Esophagus muscularis mucosa (tissue), 4 donors: ENCODE measurements at regions not wholly inside any gene's neighbourhood (a gene's known extent, or its start where the extent isn't known, plus 50 kb on each side); places are given as distances from the start of the nearest gene placed in this dataset.
A peak's percentile ranks its signal among the peaks of the same experiment; 100 is the strongest.

Source experiments
- DNase-seq: peaks from one replicate; pipeline ENCODE4 v3.0.0-alpha.2; 2017; ENCODE audit errors: extremely low spot score
- H3K27ac ChIP-seq, 4 donors: fragments of 200-600 bp; sonication (generic); replicated peaks in 1 of 4; 1 replicate in 3 of 4; 2 replicates in 1 of 4; pipeline ENCODE4 v1.5.1; 2016 to 2019; ENCODE audit warnings: mild to moderate bottlenecking in 1 of 4
- H3K27me3 ChIP-seq, 4 donors: fragments of 200-600 bp; sonication (generic); one replicate each; pipeline versions ENCODE4 v1.5.1 to v1.6.0; 2016 to 2019
- H3K36me3 ChIP-seq, 4 donors: fragments of 200-600 bp; sonication (generic); one replicate each; pipeline ENCODE4 v1.5.1; 2016 to 2019
- H3K4me1 ChIP-seq, 4 donors: fragments of 200-600 bp; sonication (generic); one replicate each; pipeline ENCODE4 v1.5.1; 2016 to 2019
- H3K4me3 ChIP-seq, 4 donors: fragments of 200-600 bp; sonication (generic); 1 replicate in 2 of 4; 2 replicates in 2 of 4; pipeline ENCODE4 v1.5.1; 2016 to 2019; ENCODE audit warnings: mild to moderate bottlenecking in 4 of 4, moderate library complexity in 1 of 4
- H3K9me3 ChIP-seq, 4 donors: fragments of 200-600 bp; sonication (generic); 1 replicate in 3 of 4; 2 replicates in 1 of 4; pipeline ENCODE4 v1.5.1; 2016 to 2019
- EP300 ChIP-seq: sonication (generic); formaldehyde crosslinking; IDR thresholded peaks from one replicate; pipeline ENCODE4 v1.6.1; 2017; ENCODE audit warnings: antibody characterized with exemption
- POLR2A ChIP-seq: fragments of 450-650 bp; IDR thresholded peaks from one replicate; pipeline ENCODE4 v1.6.1; 2017; ENCODE audit warnings: antibody characterized with exemption, moderate library complexity, mild to moderate bottlenecking, low read depth
- POLR2AphosphoS5 ChIP-seq, 2 donors: sonication (generic); formaldehyde crosslinking; IDR thresholded peaks; one replicate each; pipeline ENCODE4 v1.6.1; 2017; ENCODE audit warnings: antibody characterized with exemption in 2 of 2
- WGBS: methylation state at CpG from one replicate; pipeline ENCODE4 v1.1.5; 2018; 5-methylcytosine and 5-hydroxymethylcytosine counted together
- intact Hi-C: fragments of 100-400 bp; cut with DNase I; formaldehyde crosslinking; loops from one replicate; pipeline ENCODE4 v1.15.1; 2023
- TF ChIP-seq, protein P1 (sequence below), 3 experiments: fragments of 200-600 bp in 2 of 3; fragments of 450-650 bp in 1 of 3; sonication (generic) in 2 of 3; IDR thresholded peaks; one replicate each; pipeline ENCODE4 v1.5.1; 2017 to 2019; ENCODE audit warnings: antibody characterized with exemption in 3 of 3, mild to moderate bottlenecking in 2 of 3, moderate library complexity in 1 of 3

- intact Hi-C loops, result loop anchor here (10.0 kb wide), 1 partner anchor 84 kb away; the partner anchor contains the start of gene COL3A1
- H3K4me3 ChIP-seq, result no peak overlapping the region
- TF ChIP-seq POLR2AphosphoS5 (IDR thresholded peaks at IDR 0.05), result no peak
- TF ChIP-seq POLR2A, result no peak
- TF ChIP-seq EP300, result no peak
- TF ChIP-seq, protein P1, sequence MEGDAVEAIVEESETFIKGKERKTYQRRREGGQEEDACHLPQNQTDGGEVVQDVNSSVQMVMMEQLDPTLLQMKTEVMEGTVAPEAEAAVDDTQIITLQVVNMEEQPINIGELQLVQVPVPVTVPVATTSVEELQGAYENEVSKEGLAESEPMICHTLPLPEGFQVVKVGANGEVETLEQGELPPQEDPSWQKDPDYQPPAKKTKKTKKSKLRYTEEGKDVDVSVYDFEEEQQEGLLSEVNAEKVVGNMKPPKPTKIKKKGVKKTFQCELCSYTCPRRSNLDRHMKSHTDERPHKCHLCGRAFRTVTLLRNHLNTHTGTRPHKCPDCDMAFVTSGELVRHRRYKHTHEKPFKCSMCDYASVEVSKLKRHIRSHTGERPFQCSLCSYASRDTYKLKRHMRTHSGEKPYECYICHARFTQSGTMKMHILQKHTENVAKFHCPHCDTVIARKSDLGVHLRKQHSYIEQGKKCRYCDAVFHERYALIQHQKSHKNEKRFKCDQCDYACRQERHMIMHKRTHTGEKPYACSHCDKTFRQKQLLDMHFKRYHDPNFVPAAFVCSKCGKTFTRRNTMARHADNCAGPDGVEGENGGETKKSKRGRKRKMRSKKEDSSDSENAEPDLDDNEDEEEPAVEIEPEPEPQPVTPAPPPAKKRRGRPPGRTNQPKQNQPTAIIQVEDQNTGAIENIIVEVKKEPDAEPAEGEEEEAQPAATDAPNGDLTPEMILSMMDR (IDR thresholded peaks at IDR 0.05), result no peak
- H3K4me1 ChIP-seq, result peaks cover 0 to 21% (median 11%) of the 10 kb centered on the region in 4 donors
- H3K36me3 ChIP-seq, result no peaks in the 10 kb centered on the region
- no peaks in the 10 kb centered on the region for H3K27me3 ChIP-seq
- H3K27ac ChIP-seq, result no peak overlapping the region
- 82% methylated on average over 5 of the region's 13 CpGs for WGBS
- peaks cover 0 to 11% (median 3%) of the 10 kb centered on the region in 4 donors for H3K9me3 ChIP-seq
- DNase-seq, result no peak
These were observed 83.4 kb upstream of the COL3A1 start for GRCh38 chr2:188890755-188891154.

DNA sequence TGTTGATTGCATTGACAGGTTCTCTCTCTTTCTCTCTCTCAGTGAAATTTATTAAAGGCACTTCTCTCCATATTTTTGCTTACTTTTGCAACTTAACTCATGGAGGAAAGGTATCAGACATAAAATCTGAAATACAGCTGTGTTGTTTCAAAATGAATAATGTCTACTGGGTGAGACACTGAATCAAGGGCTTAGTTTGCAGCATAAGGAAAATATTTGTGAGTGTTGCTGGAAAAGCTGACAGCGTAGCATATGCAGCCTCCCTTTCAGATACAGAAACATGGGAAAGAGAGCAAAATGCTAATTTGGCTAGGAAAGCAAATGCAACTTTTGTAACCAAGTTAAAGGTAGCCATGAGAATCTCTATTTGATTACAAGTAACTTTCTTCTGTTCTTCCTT, 81.5 kb upstream of the COL3A1 start:
- Histone ChIP-seq H3K27ac (peak overlapping the region in 1 of 4 donors; percentile 30), H3K27me3 (no peaks in the 10 kb centered on the region), H3K4me3 (no peak overlapping the region), H3K9me3 (peaks cover 0 to 11% (median 3%) of the 10 kb centered on the region in 4 donors), H3K36me3 (no peaks in the 10 kb centered on the region), H3K4me1 (peaks cover 3 to 38% (median 27%) of the 10 kb centered on the region in 4 donors)
- TF ChIP-seq EP300 (no peak), POLR2AphosphoS5 (IDR thresholded peaks at IDR 0.05) (no peak), POLR2A (no peak)
- TF ChIP-seq, protein P1 (IDR thresholded peaks at IDR 0.05), result no peak
- DNase-seq, result no peak
- WGBS, result 24% methylated on average over 1 of the region's 1 CpG
- intact Hi-C loops, result loop anchor here (10.0 kb wide), 1 partner anchor 82 kb away; the partner anchor contains the start of gene COL3A1

GRCh38 chr2:188893972-188894371, 80.2 kb upstream of the COL3A1 start:
- intact Hi-C loops, result loop anchor here (10.0 kb wide), 1 partner anchor 81 kb away; the partner anchor contains the start of gene COL3A1
- TF ChIP-seq, protein P1 (IDR thresholded peaks at IDR 0.05), result no peak
- no peak for TF ChIP-seq POLR2AphosphoS5 (IDR thresholded peaks at IDR 0.05)
- no peak for TF ChIP-seq EP300
- TF ChIP-seq POLR2A, result no peak
- DNase-seq, result no peak

GRCh38 chr2:188894979-188895378, 79.2 kb upstream of the COL3A1 start:
- no peak overlapping the region for H3K27ac ChIP-seq
- H3K9me3 ChIP-seq, result no peaks in the 10 kb centered on the region
- peaks cover 3 to 47% (median 37%) of the 10 kb centered on the region in 4 donors for H3K4me1 ChIP-seq
- no peak for DNase-seq
- H3K4me3 ChIP-seq, result no peak overlapping the region
- no peaks in the 10 kb centered on the region for H3K27me3 ChIP-seq
- TF ChIP-seq POLR2AphosphoS5 (IDR thresholded peaks at IDR 0.05) (no peak), EP300 (no peak), POLR2A (no peak)
- TF ChIP-seq, protein P1 (IDR thresholded peaks at IDR 0.05), result no peak
- no peaks in the 10 kb centered on the region for H3K36me3 ChIP-seq
- intact Hi-C loops, result loop anchor here (10.0 kb wide), 1 partner anchor 80 kb away; the partner anchor contains the start of gene COL3A1

More at GRCh38 chr2:188893972-188894371, 80.2 kb upstream of the COL3A1 start:
- no peaks in the 10 kb centered on the region for H3K36me3 ChIP-seq
- no peaks in the 10 kb centered on the region for H3K27me3 ChIP-seq
- peaks cover 3 to 47% (median 37%) of the 10 kb centered on the region in 4 donors for H3K4me1 ChIP-seq
- WGBS, result 44% methylated on average over 2 of the region's 2 CpGs
- H3K9me3 ChIP-seq, result peaks cover 0 to 4% (median 2%) of the 10 kb centered on the region in 4 donors
- H3K4me3 ChIP-seq, result no peak overlapping the region
- H3K27ac ChIP-seq, result no peak overlapping the region
